D721Med (cell line): ENCODE measurements at regions not wholly inside any gene's neighbourhood (a gene's known extent, or its start where the extent isn't known, plus 50 kb on each side); places are given as distances from the start of the nearest gene placed in this dataset.
"Not testable (repeated sequence)": the region's sequence is repeated elsewhere in the genome, so short reads cannot be mapped to it uniquely, and the experiment has no call there.

Experiments
- DNase-seq: peaks from one replicate; pipeline ENCODE4 v3.0.0; 2011; ENCODE audit warnings: low spot score; ENCODE audit not compliant: insufficient read length
- FAIRE-seq: peaks from 2 replicates; lab custom pipeline; 2011; peaks lifted over from hg19 to GRCh38; lab: Jason Lieb, UNC
- CTCF ChIP-seq: IDR thresholded peaks from 2 replicates; pipeline ENCODE4 v1.5.1; 2012; ENCODE audit warnings: mild to moderate bottlenecking, control low read depth; ENCODE audit not compliant: insufficient read depth; ENCODE audit errors: missing control alignments

GRCh38 chrX:120732461-120732860 is 102.6 kb upstream of the C1GALT1C1 start:
- FAIRE-seq = no peak

GRCh38 chrX:120731386-120731785 is 101.5 kb upstream of the C1GALT1C1 start:
- DNase-seq (no peak), FAIRE-seq (no peak)
- no peak for TF ChIP-seq CTCF

More at GRCh38 chrX:120732461-120732860, 102.6 kb upstream of the C1GALT1C1 start:
- no peak for DNase-seq
- TF ChIP-seq CTCF = no peak

- not testable (repeated sequence) for DNase-seq, FAIRE-seq
Measured at GRCh38 chrX:120729506-120730255, 99.8 kb upstream of the C1GALT1C1 start.

GRCh38 chrX:120727911-120728310 is 98.1 kb upstream of the C1GALT1C1 start:
- no peak for FAIRE-seq
- DNase-seq = no peak
- TF ChIP-seq CTCF = no peak

GRCh38 chrX:120727452-120727851 is 97.6 kb upstream of the C1GALT1C1 start:
- TF ChIP-seq CTCF = no peak
- DNase-seq (no peak), FAIRE-seq (no peak)

GRCh38 chrX:120726294-120726693 is 96.4 kb upstream of the C1GALT1C1 start:
- no peak for DNase-seq
- TF ChIP-seq CTCF = no peak
- no peak for FAIRE-seq

GRCh38 chrX:120725874-120726273 is 96.0 kb upstream of the C1GALT1C1 start:
- TF ChIP-seq CTCF = no peak
- FAIRE-seq (no peak), DNase-seq (no peak)
